Right atrium auricular region (tissue), 2 donors: ENCODE measurements at regions not wholly inside any gene's neighbourhood (a gene's known extent, or its start where the extent isn't known, plus 50 kb on each side); places are given as distances from the start of the nearest gene placed in this dataset.
"Not testable (repeated sequence)": the region's sequence is repeated elsewhere in the genome, so short reads cannot be mapped to it uniquely, and the experiment has no call there.

Source experiments
- DNase-seq: peaks from one replicate; pipeline ENCODE4 v3.0.0-alpha.2; 2019; ENCODE audit warnings: low spot score
- H3K27ac ChIP-seq, 2 donors: fragments of 200-600 bp; sonication (generic); 1 replicate in 1 of 2; 2 replicates in 1 of 2; pipeline ENCODE4 v1.5.1; 2016 to 2019
- H3K27me3 ChIP-seq, 2 donors: fragments of 200-600 bp; sonication (generic); one replicate each; pipeline versions ENCODE4 v1.5.1 to v1.6.0; 2017 to 2019
- H3K36me3 ChIP-seq: fragments of 200-600 bp; sonication (generic); one replicate; pipeline ENCODE4 v1.5.1; 2016
- H3K4me1 ChIP-seq, 2 donors: fragments of 200-600 bp; sonication (generic); one replicate each; pipeline versions ENCODE4 v1.5.1 to v1.6.0; 2017 to 2019
- H3K4me3 ChIP-seq, 2 donors: fragments of 200-600 bp; sonication (generic); 1 replicate in 1 of 2; 2 replicates in 1 of 2; pipeline ENCODE4 v1.5.1; 2017 to 2019; ENCODE audit warnings: mild to moderate bottlenecking in 1 of 2, moderate library complexity in 1 of 2
- H3K9me3 ChIP-seq, 2 donors: fragments of 200-600 bp; sonication (generic); one replicate each; pipeline ENCODE4 v1.5.1; 2019
- TF ChIP-seq, protein P1 (sequence below), 2 donors: fragments of 200-600 bp; sonication (generic); IDR thresholded peaks; one replicate each; pipeline ENCODE4 v1.5.1; 2019; ENCODE audit warnings: antibody characterized with exemption in 2 of 2

DNA sequence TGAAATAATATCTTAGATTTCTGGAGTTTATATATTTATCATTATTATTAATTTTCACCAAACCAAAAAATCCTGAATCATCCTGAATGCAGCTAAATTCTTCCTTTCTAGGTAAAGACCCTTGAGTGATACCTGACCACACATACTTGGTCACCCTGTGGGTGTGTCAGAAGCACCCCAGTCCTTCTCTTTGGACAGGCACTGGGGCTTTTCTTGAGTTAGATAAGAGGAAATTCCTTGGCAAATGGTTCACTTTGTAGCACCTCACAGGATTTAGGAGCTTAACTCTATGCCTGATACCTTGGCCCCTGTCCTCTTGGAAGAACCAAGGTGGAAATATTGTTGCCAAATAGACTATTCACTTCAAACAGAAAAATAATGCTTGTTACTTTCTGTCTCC, 69.6 kb upstream of the PNPLA4 start:
- Histone ChIP-seq H3K27me3 (no peaks in the 10 kb centered on the region), H3K36me3 (no peaks in the 10 kb centered on the region)
- TF ChIP-seq, protein P1, sequence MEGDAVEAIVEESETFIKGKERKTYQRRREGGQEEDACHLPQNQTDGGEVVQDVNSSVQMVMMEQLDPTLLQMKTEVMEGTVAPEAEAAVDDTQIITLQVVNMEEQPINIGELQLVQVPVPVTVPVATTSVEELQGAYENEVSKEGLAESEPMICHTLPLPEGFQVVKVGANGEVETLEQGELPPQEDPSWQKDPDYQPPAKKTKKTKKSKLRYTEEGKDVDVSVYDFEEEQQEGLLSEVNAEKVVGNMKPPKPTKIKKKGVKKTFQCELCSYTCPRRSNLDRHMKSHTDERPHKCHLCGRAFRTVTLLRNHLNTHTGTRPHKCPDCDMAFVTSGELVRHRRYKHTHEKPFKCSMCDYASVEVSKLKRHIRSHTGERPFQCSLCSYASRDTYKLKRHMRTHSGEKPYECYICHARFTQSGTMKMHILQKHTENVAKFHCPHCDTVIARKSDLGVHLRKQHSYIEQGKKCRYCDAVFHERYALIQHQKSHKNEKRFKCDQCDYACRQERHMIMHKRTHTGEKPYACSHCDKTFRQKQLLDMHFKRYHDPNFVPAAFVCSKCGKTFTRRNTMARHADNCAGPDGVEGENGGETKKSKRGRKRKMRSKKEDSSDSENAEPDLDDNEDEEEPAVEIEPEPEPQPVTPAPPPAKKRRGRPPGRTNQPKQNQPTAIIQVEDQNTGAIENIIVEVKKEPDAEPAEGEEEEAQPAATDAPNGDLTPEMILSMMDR (IDR thresholded peaks at IDR 0.05), result no peak

DNA sequence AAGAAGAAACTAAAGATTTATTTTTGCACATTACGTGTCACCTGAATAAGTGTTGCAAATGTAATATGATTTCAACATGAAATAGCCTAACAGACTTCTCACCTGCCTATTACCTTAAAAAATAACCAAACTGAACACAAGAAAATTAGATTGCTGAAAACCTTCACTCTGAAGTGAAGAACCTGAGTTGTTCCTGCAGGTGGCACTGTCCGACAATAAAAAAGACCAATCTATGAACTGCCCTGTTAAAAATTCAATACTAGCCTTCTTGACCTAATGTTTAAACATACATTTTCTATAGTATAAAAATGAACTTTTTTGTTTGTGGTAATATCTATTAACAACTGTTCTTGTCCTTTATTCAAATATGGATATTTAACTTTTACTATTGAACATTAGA, 69.2 kb upstream of the PNPLA4 start:
- Histone ChIP-seq H3K36me3 (no peaks in the 10 kb centered on the region), H3K9me3 (peaks cover 0 to 6% of the 10 kb centered on the region in 2 donors), H3K4me3 (no peak overlapping the region), H3K27ac (no peak overlapping the region), H3K27me3 (no peaks in the 10 kb centered on the region), H3K4me1 (no peaks in the 10 kb centered on the region)
- DNase-seq, result no peak
- TF ChIP-seq, protein P1 (IDR thresholded peaks at IDR 0.05), result peak in 1 of 2 donors; percentile 69

More for the DNA sequence above, 69.6 kb upstream of the PNPLA4 start:
- DNase-seq, result no peak
- Histone ChIP-seq H3K4me1 (no peaks in the 10 kb centered on the region), H3K27ac (no peak overlapping the region), H3K4me3 (no peak overlapping the region), H3K9me3 (peaks cover 0 to 6% of the 10 kb centered on the region in 2 donors)

DNA sequence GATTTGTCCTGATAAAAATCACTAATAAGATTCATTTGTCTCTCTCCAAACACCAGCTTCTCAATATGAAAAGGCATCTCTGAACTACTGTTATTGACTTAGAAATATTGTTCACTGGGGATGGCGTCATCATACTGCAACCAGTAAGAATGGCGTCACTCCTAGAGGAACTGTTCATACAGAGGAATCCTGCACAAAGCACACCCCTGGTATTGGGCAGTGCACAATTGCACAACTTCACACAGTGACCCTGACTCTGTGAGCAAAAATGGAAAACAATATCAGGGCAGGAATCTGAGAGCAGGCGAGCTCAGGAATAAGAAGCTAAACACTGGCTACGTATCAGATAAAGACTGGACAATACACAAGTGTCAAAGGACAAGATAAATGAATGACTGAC, 66.7 kb upstream of the PNPLA4 start:
- Histone ChIP-seq H3K27ac (no peak overlapping the region), H3K4me3 (no peak overlapping the region), H3K36me3 (no peaks in the 10 kb centered on the region), H3K9me3 (peaks cover 0 to 5% of the 10 kb centered on the region in 2 donors), H3K4me1 (no peaks in the 10 kb centered on the region), H3K27me3 (no peaks in the 10 kb centered on the region)
- TF ChIP-seq, protein P1 (IDR thresholded peaks at IDR 0.05), result no peak
- DNase-seq, result no peak

DNA sequence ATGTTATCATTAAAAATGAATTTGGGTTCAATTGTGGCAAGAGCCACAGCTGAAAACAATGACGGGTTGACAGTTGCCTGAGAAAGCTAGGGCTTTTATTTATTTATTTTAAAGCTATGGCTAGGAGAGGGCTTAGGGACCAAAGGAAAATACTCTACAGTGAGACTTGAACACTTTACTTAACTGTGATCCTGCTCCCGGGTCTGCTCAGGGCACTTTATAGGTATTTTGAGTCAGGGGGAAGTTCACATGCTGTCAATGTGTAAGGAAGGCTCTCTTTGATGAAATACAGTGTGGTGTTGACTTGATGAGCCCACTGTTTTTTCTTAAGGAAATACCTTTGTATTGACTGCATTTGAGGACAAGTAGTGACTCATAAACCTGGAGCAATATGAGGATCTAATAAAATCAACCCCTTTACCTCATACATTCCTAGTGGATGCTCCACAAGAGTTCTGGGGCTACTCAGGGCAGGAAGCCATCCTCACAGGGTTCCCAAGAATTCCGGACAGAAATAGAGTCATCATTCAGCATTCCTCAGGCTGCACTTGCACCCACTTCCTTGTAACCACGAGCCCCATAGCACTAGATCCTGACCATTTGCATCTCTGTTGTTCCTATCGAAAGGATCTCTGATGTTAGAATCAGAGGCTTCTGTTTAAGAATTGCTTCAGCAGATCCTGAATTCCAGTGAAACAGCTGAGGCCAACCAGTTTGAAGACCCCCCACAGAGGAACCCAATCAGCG, 61.0 kb upstream of the PNPLA4 start:
- not testable (repeated sequence) for DNase-seq, H3K27ac ChIP-seq, H3K9me3 ChIP-seq, H3K36me3 ChIP-seq, H3K4me1 ChIP-seq, H3K27me3 ChIP-seq, H3K4me3 ChIP-seq

DNA sequence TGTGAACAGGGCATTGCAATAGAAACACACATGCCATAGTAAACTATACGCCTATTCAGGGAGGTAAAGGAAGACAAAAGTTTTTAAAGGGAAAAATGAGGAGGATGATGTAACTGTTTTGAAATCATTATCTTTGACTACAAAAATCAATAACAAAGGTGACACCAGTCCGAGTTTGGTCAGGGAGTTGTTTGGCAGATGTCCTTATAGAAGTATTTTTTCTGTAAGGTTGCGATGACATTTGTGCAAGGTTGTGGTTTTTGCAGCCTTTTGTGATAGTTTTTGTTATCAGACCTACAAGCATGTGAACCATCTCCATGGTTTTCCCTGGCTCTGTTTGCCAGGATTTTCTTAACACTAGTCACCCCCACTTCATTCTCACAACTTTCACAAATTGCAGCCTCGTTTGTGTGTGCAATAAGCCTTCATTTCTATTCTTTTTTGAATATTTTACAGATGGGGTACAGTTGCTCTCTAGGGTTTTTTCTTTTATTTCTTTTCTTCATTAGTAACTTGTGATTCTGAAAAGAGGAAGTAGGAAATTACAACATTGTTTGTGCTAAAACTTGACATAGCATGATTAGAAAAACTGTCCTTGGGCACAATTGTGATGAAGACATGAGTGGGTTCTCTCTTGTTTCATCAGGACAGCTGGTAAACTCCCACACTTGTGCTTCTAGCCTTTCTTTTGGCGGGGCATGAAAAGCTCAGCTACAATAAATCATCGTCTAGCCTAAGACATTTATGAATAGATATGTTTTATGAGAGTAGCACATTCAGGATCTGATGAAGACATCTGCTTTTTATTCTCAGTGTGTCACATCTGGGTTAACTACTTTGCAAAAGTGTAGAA, 60.2 kb upstream of the PNPLA4 start:
- H3K9me3 ChIP-seq, result no peaks in the 10 kb centered on the region
- TF ChIP-seq, protein P1 (IDR thresholded peaks at IDR 0.05), result no peak

DNA sequence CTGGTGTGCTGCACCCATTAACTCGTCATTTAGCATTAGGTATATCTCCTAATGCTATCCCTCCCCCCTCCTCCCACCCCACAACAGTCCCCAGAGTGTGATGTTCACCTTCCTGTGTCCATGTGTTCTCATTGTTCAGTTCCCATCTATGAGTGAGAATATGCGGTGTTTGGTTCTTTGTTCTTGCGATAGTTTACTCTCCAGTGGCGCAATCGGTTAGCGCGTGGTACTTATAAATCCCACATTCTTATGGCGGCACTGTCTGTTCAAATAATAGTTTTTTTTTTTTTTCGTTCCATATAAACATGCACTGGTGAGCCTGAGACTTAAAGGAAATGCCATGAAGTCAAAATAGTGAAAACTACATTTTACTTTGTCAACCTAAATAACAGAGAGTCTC, 59.5 kb upstream of the PNPLA4 start:
- not testable (repeated sequence) for H3K4me3 ChIP-seq, DNase-seq, H3K27ac ChIP-seq, H3K36me3 ChIP-seq, H3K27me3 ChIP-seq, H3K9me3 ChIP-seq, H3K4me1 ChIP-seq

More for the DNA sequence above, 60.2 kb upstream of the PNPLA4 start:
- Histone ChIP-seq H3K36me3 (no peaks in the 10 kb centered on the region), H3K27ac (no peak overlapping the region), H3K4me3 (no peak overlapping the region), H3K27me3 (no peaks in the 10 kb centered on the region), H3K4me1 (no peaks in the 10 kb centered on the region)
- no peak for DNase-seq
